HFFc6 (cell line): ENCODE measurements at regions not wholly inside any gene's neighbourhood (a gene's known extent, or its start where the extent isn't known, plus 50 kb on each side); places are given as distances from the start of the nearest gene placed in this dataset.

Experiments used
- DNase-seq: peaks from one replicate; pipeline ENCODE4 v3.0.0-alpha.2; 2018
- H3K27ac Mint-ChIP-seq: 2 replicates; pipeline ENCODE4 v1.8.0; 2020; ENCODE audit warnings: mild to moderate bottlenecking, mixed read lengths
- H3K27me3 Mint-ChIP-seq: 2 replicates; pipeline ENCODE4 v1.8.0; 2021; ENCODE audit warnings: mild to moderate bottlenecking, moderate library complexity, mixed read lengths; ENCODE audit not compliant: insufficient read depth
- H3K36me3 Mint-ChIP-seq: 2 replicates; pipeline ENCODE4 v1.8.0; 2021; ENCODE audit warnings: low read depth, mixed read lengths
- H3K4me1 Mint-ChIP-seq: 2 replicates; pipeline ENCODE4 v1.8.0; 2020; ENCODE audit warnings: low read depth, mixed read lengths
- H3K4me3 Mint-ChIP-seq: 2 replicates; pipeline ENCODE4 v1.8.0; 2020; ENCODE audit warnings: mild to moderate bottlenecking, moderate library complexity, mixed read lengths
- H3K9me3 Mint-ChIP-seq: 2 replicates; pipeline ENCODE4 v1.8.0; 2020; ENCODE audit warnings: mild to moderate bottlenecking, mixed read lengths
- TF ChIP-seq, protein P1 (sequence below): fragments of 200-600 bp; sonication (generic); IDR thresholded peaks from 2 replicates; pipeline ENCODE4 v1.5.0; 2021; ENCODE audit warnings: antibody characterized with exemption, mild to moderate bottlenecking

DNA sequence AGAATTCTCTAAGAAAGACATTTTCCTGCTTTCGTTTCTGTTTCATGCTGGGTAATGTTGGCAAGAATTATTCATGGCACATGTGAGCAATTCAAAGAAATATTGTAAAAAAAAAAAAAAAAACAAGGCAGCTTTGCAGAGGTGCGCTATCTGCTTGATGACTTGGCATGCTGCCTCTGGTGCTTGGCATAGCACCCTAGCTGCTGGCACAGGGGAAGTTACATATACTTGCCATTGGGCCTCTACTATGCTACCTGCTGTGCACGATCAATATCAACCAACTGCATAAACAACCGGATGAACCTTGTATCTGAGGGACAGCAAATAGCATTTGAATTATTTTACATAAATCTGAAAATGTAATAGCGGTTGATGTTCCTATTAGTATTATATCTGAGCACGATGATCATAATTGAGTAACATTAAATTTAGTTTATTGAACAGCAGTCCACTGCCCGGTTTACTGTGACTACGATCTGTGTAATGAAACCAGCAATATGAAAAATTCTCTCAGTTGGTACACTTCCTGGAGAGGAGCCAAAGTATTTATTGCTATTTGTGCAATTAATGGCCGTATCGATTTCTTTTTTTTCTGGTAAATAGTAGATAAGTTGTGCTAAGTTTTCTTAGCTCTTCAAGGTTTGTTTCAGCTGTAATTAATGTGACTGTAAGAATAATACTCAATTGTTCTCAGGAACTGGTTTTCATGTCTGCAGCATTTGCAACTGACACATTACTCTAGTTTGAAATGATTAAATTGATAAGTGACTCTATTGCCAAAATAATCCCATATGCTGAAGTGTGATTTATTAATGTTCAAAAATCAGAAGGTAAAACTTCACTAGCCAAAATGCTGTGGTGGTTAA is 717.3 kb downstream of the DACH1 start:
- Mint-ChIP-seq H3K27me3 (no peaks in the 10 kb centered on the region), H3K27ac (no peak overlapping the region)

DNA sequence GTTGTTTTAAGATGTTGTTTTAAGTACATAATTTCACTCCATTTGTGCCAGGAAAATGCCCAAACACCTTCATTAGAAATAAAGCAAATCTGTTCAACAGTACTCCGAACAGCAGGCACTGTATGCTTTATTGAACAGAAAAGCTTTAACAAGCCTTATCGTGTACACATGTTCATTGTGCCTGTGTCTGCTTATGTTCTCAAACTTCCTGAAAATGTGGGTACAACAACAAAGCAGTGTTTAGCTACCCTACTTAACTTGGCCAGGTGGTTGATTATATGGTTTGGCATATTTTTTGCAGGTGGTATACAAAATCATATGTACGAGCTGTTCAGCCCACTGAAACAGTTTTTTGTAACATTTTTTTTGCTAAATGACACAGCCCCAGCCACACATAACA is 718.0 kb downstream of the DACH1 start:
- DNase-seq = no peak
- Mint-ChIP-seq H3K27me3 (no peaks in the 10 kb centered on the region), H3K36me3 (no peaks in the 10 kb centered on the region), H3K4me1 (no peaks in the 10 kb centered on the region), H3K27ac (no peak overlapping the region), H3K9me3 (peaks cover 17% of the 10 kb centered on the region), H3K4me3 (no peak overlapping the region)
- TF ChIP-seq, protein P1, sequence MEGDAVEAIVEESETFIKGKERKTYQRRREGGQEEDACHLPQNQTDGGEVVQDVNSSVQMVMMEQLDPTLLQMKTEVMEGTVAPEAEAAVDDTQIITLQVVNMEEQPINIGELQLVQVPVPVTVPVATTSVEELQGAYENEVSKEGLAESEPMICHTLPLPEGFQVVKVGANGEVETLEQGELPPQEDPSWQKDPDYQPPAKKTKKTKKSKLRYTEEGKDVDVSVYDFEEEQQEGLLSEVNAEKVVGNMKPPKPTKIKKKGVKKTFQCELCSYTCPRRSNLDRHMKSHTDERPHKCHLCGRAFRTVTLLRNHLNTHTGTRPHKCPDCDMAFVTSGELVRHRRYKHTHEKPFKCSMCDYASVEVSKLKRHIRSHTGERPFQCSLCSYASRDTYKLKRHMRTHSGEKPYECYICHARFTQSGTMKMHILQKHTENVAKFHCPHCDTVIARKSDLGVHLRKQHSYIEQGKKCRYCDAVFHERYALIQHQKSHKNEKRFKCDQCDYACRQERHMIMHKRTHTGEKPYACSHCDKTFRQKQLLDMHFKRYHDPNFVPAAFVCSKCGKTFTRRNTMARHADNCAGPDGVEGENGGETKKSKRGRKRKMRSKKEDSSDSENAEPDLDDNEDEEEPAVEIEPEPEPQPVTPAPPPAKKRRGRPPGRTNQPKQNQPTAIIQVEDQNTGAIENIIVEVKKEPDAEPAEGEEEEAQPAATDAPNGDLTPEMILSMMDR = no peak

More for the DNA sequence above, 717.3 kb downstream of the DACH1 start:
- H3K9me3 Mint-ChIP-seq = peaks cover 17% of the 10 kb centered on the region
- H3K36me3 Mint-ChIP-seq = no peaks in the 10 kb centered on the region
- H3K4me3 Mint-ChIP-seq = no peak overlapping the region
- no peaks in the 10 kb centered on the region for H3K4me1 Mint-ChIP-seq
- TF ChIP-seq, protein P1 = no peak
- DNase-seq = no peak

DNA sequence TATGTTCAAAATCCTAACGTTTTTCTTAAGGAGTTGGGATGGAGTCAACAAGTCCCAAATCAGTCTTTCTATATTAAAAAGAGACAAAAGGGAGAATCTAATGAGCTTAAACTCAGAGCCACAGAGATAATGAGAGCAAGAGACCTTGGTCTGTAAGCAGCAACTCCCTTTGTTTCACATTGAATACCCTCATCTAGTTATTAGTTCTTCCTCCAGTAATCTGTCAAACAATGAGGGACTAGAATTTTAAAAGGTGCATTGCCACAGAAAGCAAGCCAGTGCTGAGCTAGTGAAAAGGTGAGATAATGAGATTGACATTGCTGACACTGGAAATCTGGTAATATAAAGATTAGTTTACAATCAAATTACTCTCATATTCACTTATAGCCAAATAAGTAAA is 718.6 kb downstream of the DACH1 start:
- H3K4me3 Mint-ChIP-seq = no peak overlapping the region
- H3K27me3 Mint-ChIP-seq = no peaks in the 10 kb centered on the region
- H3K27ac Mint-ChIP-seq = no peak overlapping the region
- H3K36me3 Mint-ChIP-seq = no peaks in the 10 kb centered on the region
- no peak for DNase-seq
- peaks cover 17% of the 10 kb centered on the region for H3K9me3 Mint-ChIP-seq
- TF ChIP-seq, protein P1 = no peak
- no peaks in the 10 kb centered on the region for H3K4me1 Mint-ChIP-seq

DNA sequence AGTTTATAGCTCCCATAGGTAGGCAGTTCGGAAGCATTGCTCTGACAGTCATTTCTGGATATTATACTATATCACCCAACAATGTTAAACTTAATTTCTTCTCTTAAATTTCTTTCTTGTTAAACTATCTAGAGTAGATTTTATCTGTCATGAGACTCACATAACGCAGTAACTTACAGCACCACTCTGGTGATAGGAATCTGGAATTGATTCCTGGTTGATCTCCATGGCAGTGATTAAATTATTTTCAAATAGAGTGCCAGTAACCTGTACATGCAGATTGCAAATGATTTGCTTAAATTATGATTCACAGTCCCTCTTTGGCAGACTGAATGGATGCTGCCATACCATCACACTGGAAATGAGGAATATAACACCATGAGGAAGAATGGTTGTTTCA is 722.1 kb downstream of the DACH1 start:
- Mint-ChIP-seq H3K27ac (no peak overlapping the region), H3K9me3 (peaks cover 28% of the 10 kb centered on the region), H3K4me1 (no peaks in the 10 kb centered on the region), H3K27me3 (no peaks in the 10 kb centered on the region), H3K4me3 (no peak overlapping the region), H3K36me3 (no peaks in the 10 kb centered on the region)
- no peak for DNase-seq
- TF ChIP-seq, protein P1 = no peak

DNA sequence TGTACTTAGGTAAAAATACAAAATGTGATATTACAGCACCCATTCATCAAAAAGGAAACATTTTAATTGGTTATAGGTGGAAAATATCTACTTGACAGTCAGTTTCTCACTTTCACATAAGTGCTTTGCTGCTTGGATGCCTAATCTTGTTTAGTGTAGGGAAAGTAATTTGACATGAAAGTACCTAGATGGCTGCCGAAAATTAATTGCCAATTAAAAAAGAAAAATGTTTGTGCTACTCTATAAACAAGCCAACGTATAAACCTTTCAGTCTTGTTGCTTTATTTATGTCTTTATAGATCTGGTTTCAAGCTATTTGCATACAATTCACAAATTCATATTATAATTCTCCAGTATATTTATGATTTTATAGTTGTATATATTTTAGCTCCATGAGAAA is 729.9 kb downstream of the DACH1 start:
- DNase-seq = no peak
- Mint-ChIP-seq H3K9me3 (peaks cover 25% of the 10 kb centered on the region), H3K36me3 (no peaks in the 10 kb centered on the region), H3K27me3 (no peaks in the 10 kb centered on the region), H3K4me3 (no peak overlapping the region), H3K4me1 (no peaks in the 10 kb centered on the region), H3K27ac (no peak overlapping the region)
- TF ChIP-seq, protein P1 = no peak
